Kidney (tissue), 13 donors: ENCODE measurements at regions not wholly inside any gene's neighbourhood (a gene's known extent, or its start where the extent isn't known, plus 50 kb on each side); places are given as distances from the start of the nearest gene placed in this dataset.
"Not testable (repeated sequence)": the region's sequence is repeated elsewhere in the genome, so short reads cannot be mapped to it uniquely, and the experiment has no call there.

Experiments used
- DNase-seq, 5 donors: peaks; one replicate each; pipeline ENCODE4 v3.0.0-alpha.2; 2013 to 2020
- FAIRE-seq: peaks from 2 replicates; lab custom pipeline; 2012; peaks lifted over from hg19 to GRCh38; lab: Jason Lieb, UNC
- H3K27ac ChIP-seq, 2 donors: one replicate each; pipeline ENCODE4 v1.7.0; 2013; ENCODE audit warnings: low read depth in 2 of 2, low read length in 2 of 2, inconsistent platforms in 1 of 2
- H3K27me3 ChIP-seq: one replicate; pipeline ENCODE4 v1.7.1; 2013; ENCODE audit warnings: low read length, inconsistent platforms; ENCODE audit not compliant: control insufficient read depth, insufficient read depth
- H3K36me3 ChIP-seq, 3 donors: one replicate each; pipeline versions ENCODE4 v1.7.0 to v1.7.1; 2013; ENCODE audit warnings: low read length in 3 of 3, control low read depth in 1 of 3, inconsistent platforms in 1 of 3; ENCODE audit not compliant: insufficient read depth in 3 of 3, control insufficient read depth in 2 of 3
- H3K4me1 ChIP-seq, 3 donors: one replicate each; pipeline versions ENCODE4 v1.7.0 to v1.7.1; 2013; ENCODE audit warnings: low read length in 3 of 3, inconsistent platforms in 1 of 3, low read depth in 1 of 3; ENCODE audit not compliant: control insufficient read depth in 2 of 3, insufficient read depth in 2 of 3
- H3K4me3 ChIP-seq, 3 donors: one replicate each; pipeline versions ENCODE4 v1.7.0 to v1.8.1; 2013; ENCODE audit warnings: low read length in 3 of 3, control low read depth in 1 of 3, inconsistent platforms in 1 of 3
- H3K9ac ChIP-seq, 3 donors: one replicate each; pipeline versions ENCODE4 v1.7.0 to v1.7.1; 2013; ENCODE audit warnings: low read length in 3 of 3, control low read depth in 1 of 3, inconsistent platforms in 1 of 3
- H3K9me3 ChIP-seq, 3 donors: one replicate each; pipeline versions ENCODE4 v1.7.0 to v1.7.1; 2013; ENCODE audit warnings: low read length in 3 of 3, control low read depth in 1 of 3, inconsistent platforms in 1 of 3; ENCODE audit not compliant: control insufficient read depth in 2 of 3, insufficient read depth in 1 of 3
- CTCF ChIP-seq: IDR thresholded peaks from 3 replicates; pipeline ENCODE4 v1.5.1; 2012; ENCODE audit warnings: mild to moderate bottlenecking, moderate library complexity, borderline replicate concordance; ENCODE audit not compliant: insufficient read depth; ENCODE audit errors: extremely low read depth
- intact Hi-C: fragments of 100-400 bp; cut with DNase I; formaldehyde crosslinking; loops from one replicate; pipeline ENCODE4 v1.11.1; 2022
- donor health status: control.
- donor health status: control.
- donor health status: control.
- donor health status: control.
- donor health status: control.
- donor health status: DM: yes; HTN: yes; CAD: no.
- donor health status: Normal renal cell carcinoma (clear cell type).

GRCh38 chr4:45215976-45216542 is 489.7 kb upstream of the GNPDA2 start:
- TF ChIP-seq CTCF = no peak
- no peak for DNase-seq
- no peak overlapping the region for H3K9ac ChIP-seq
- no peak for FAIRE-seq
- intact Hi-C loops = no loop called here
- H3K27ac ChIP-seq = no peak overlapping the region
- no peaks in the 10 kb centered on the region for H3K9me3 ChIP-seq
- H3K4me1 ChIP-seq = no peaks in the 10 kb centered on the region
- no peak overlapping the region for H3K4me3 ChIP-seq
- H3K27me3 ChIP-seq = no peaks in the 10 kb centered on the region
- H3K36me3 ChIP-seq = no peaks in the 10 kb centered on the region

- H3K9ac ChIP-seq, H3K27me3 ChIP-seq, H3K4me1 ChIP-seq, intact Hi-C loops, FAIRE-seq, H3K9me3 ChIP-seq, H3K4me3 ChIP-seq, H3K36me3 ChIP-seq, H3K27ac ChIP-seq: not testable (repeated sequence)
- DNase-seq = peak in 1 of 5 donors; percentile 58
These were observed 482.1 kb upstream of the GNPDA2 start for GRCh38 chr4:45208476-45208875.

GRCh38 chr4:45207864-45208331 is 481.5 kb upstream of the GNPDA2 start:
- FAIRE-seq = not testable (repeated sequence)

GRCh38 chr4:45207241-45207863 is 481.0 kb upstream of the GNPDA2 start:
- H3K36me3 ChIP-seq, H3K27ac ChIP-seq, intact Hi-C loops, H3K9ac ChIP-seq, H3K27me3 ChIP-seq, H3K4me3 ChIP-seq, H3K4me1 ChIP-seq, H3K9me3 ChIP-seq, FAIRE-seq: not testable (repeated sequence)
- DNase-seq = peak in 1 of 5 donors; percentile 63

More at GRCh38 chr4:45207864-45208331, 481.5 kb upstream of the GNPDA2 start:
- H3K4me3 ChIP-seq, H3K9me3 ChIP-seq, H3K36me3 ChIP-seq, H3K27ac ChIP-seq, intact Hi-C loops, H3K4me1 ChIP-seq, H3K27me3 ChIP-seq, H3K9ac ChIP-seq: not testable (repeated sequence)
- DNase-seq = peak in 1 of 5 donors; percentile 70

- TF ChIP-seq CTCF = no peak
- FAIRE-seq (no peak), DNase-seq (no peak)
- intact Hi-C loops = no loop called here
- no peaks in the 10 kb centered on the region for H3K36me3 ChIP-seq
- no peaks in the 10 kb centered on the region for H3K27me3 ChIP-seq
- H3K9me3 ChIP-seq = no peaks in the 10 kb centered on the region
- H3K9ac ChIP-seq = no peak overlapping the region
- H3K4me1 ChIP-seq = no peaks in the 10 kb centered on the region
- no peak overlapping the region for H3K4me3 ChIP-seq
- no peak overlapping the region for H3K27ac ChIP-seq
These were observed 473.4 kb upstream of the GNPDA2 start for GRCh38 chr4:45199736-45200135.
